Sigmoid colon (tissue), 4 donors: ENCODE measurements at regions not wholly inside any gene's neighbourhood (a gene's known extent, or its start where the extent isn't known, plus 50 kb on each side); places are given as distances from the start of the nearest gene placed in this dataset.

ENCODE experiments used
- POLR2AphosphoS5 ChIP-seq, 4 donors: sonication (generic); formaldehyde crosslinking; IDR thresholded peaks; one replicate each; pipeline ENCODE4 v1.6.1; 2017; ENCODE audit warnings: antibody characterized with exemption in 4 of 4
- TF ChIP-seq, protein P1 (sequence below), 4 experiments: fragments of 450-650 bp in 3 of 4; fragments of 200-600 bp in 1 of 4; IDR thresholded peaks; one replicate each; pipeline ENCODE4 v1.5.1; 2016 to 2019; ENCODE audit warnings: antibody characterized with exemption in 4 of 4, mild to moderate bottlenecking in 3 of 4, moderate library complexity in 2 of 4

DNA sequence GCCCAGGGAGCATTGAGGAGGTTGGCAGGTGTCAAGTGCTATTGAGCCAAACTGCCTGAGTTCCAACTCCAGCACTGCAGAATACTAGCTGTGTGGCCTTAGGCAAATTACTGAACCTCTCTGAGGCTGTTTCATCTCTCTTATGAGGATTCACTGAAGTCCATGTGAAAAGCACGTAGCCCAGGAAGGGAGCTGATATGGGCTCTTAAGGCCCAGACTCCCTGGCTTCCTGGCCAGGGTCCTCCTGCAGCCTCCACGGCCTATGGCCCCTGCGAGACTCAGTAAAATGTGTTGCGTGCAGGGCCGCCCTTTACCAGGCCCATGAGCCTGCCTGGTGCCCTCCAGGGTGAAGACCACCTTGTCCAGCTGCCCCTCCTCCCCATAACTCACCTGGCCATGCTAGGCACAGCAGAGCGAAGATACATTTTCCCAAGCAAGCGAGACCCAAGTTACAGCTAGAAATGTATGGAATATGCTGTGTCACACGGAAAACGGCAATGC, 133.7 kb upstream of the TNRC6C start:
- TF ChIP-seq POLR2AphosphoS5 (IDR thresholded peaks at IDR 0.05): no peak
- TF ChIP-seq, protein P1, sequence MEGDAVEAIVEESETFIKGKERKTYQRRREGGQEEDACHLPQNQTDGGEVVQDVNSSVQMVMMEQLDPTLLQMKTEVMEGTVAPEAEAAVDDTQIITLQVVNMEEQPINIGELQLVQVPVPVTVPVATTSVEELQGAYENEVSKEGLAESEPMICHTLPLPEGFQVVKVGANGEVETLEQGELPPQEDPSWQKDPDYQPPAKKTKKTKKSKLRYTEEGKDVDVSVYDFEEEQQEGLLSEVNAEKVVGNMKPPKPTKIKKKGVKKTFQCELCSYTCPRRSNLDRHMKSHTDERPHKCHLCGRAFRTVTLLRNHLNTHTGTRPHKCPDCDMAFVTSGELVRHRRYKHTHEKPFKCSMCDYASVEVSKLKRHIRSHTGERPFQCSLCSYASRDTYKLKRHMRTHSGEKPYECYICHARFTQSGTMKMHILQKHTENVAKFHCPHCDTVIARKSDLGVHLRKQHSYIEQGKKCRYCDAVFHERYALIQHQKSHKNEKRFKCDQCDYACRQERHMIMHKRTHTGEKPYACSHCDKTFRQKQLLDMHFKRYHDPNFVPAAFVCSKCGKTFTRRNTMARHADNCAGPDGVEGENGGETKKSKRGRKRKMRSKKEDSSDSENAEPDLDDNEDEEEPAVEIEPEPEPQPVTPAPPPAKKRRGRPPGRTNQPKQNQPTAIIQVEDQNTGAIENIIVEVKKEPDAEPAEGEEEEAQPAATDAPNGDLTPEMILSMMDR (IDR thresholded peaks at IDR 0.05): no peak
